NCI-H1092 (cell line): ENCODE measurements at regions not wholly inside any gene's neighbourhood (a gene's known extent, or its start where the extent isn't known, plus 50 kb on each side); places are given as distances from the start of the nearest gene placed in this dataset.

Source experiments
- DNase-seq: peaks from one replicate; lab custom pipeline; 2025; lab: John Stamatoyannopoulos, UW

- no peak for DNase-seq
Measured at GRCh38 chr5:166507810-166508425, 1783.5 kb upstream of the WWC1 start.

GRCh38 chr5:166509085-166509484 lies 1782.4 kb upstream of the WWC1 start:
- no peak for DNase-seq

GRCh38 chr5:166517976-166518375 lies 1773.5 kb upstream of the WWC1 start:
- DNase-seq, result no peak

- no peak for DNase-seq
Measured at GRCh38 chr5:166523206-166523605, 1768.2 kb upstream of the WWC1 start.

DNA sequence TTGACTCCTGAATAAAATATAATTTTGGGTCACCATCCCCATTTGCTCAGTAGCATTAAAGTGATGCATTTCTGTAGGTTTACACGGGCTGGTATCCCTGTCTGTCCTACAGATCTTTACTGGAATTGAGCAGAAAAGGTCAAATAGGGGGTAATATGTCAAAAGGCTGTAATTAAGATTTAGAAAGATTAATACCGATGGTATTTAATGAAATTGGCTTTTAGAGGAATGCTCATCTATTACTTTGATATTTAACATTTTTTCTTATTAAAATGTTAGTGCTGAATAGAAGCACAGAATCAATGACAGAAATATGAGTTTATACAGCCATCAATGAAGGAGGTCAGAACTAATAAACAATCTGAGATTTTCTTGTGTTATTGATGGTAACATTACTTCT lies 1762.2 kb upstream of the WWC1 start:
- no peak for DNase-seq

- no peak for DNase-seq
Measured at GRCh38 chr5:166532456-166533220, 1758.8 kb upstream of the WWC1 start.

- no peak for DNase-seq
Measured at GRCh38 chr5:166535641-166536040, 1755.8 kb upstream of the WWC1 start.

DNA sequence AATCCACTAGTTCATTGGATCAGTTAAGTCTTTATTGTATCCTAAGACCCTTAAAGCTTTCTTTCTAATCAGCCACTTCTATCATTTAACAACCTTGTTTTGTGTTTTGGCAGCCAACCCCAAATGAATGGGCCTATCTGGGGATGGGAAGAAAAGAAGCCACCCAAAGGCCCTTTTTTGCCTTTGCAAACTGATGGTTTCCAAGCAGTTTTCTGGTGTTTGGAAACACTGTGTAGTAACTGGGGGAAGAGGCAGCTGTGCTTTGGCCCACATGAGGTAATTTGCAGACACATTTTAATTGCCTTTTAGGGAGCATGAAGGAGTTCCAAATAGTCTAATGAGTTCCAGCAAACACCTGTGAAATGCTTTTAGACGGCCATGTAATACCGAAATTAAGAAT lies 1751.3 kb upstream of the WWC1 start:
- DNase-seq, result no peak

- no peak for DNase-seq
Measured at GRCh38 chr5:166551384-166551783, 1740.1 kb upstream of the WWC1 start.

DNA sequence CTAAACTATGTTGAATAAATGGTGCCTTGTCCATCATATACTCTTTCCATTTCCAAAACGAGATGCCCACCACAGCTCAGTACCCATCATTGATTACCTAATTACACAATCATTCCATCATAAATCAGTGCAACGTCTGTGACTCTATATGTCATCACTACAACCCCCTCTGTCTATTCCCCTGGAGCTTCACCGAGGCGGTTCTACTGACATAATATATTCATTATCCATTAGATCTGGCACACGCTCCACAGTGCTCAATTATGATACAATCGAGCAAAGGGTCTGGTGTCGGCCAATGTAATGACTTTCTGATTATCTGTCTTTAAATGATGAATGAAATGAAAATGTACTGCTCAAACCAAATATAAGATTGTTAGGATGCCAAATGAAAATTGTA lies 1737.7 kb upstream of the WWC1 start:
- no peak for DNase-seq

GRCh38 chr5:166561759-166562158 lies 1729.7 kb upstream of the WWC1 start:
- no peak for DNase-seq

DNA sequence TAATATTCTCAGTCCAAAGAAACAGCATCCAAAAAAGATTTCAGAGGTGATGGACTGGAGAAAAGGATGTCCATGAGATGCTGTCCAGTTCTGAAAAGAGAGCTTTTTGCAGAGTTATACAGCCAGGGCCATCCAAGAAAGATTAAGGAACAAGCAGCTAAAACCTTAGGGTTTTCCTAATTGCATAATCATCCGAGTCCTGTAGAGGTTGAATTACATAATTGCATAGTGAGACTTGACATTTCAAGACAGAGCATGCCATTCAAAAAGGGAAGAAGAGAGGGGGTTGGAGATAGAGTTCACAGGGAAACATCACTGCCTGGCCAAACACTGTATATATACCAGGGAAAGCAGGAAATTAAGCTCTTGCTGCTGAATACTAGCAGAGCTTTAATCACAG lies 1729.2 kb upstream of the WWC1 start:
- no peak for DNase-seq

DNA sequence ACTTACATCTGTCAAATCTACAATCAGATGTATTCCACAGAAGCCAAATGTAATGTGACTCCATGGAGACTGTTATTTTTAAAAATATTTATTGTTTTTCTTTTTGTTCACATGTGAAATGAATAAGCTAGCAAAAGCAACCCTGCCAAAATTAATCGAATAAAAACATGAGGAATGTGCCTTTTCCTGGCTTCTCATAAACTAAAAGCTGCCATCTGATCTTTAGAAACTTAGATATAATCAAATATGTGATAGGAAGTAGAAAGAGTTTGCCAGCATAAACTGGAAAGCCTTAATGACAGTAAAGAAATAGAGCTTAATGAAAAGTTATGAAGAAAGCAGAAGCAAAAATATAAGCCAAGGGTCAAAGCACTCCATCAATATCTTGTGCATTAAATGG lies 1724.7 kb upstream of the WWC1 start:
- no peak for DNase-seq

DNA sequence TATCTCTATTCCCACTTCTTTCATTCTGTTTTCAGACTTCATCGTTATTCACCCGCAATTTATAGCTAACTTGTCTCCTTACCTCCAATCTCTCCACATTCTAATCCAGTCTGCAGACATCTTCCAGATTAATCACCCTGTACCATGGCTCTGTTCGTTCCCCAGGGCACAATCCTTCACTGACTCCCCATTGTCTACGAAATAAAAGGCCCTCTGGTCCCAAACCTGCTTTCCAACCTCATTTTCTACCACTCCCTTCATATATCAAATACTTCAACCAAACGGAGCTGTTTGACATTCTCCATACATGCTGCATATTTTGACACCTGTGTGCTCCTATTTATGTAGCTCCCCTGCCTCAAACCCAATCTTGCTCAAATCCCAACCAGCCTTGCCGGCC lies 1720.6 kb upstream of the WWC1 start:
- DNase-seq, result no peak

DNA sequence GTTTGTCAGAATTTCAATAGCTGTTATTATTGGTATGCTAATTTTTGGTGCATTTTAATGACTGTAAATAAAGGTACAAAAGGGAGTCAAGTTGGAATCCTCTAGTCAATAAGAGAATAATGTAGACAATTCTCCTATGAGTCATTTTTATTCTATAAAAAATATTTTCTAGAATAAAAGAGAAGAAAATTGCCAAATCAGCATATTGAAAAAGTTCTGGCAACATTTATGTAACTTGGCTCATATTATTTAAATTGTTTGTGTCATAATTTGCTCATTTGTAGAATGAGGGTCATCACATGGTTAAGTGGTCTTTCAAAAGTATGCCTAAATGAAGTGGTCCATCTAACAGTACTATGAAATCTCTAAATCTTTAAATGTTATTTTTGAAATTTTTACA lies 1719.8 kb upstream of the WWC1 start:
- no peak for DNase-seq

GRCh38 chr5:166576323-166576722 lies 1715.1 kb upstream of the WWC1 start:
- no peak for DNase-seq

DNA sequence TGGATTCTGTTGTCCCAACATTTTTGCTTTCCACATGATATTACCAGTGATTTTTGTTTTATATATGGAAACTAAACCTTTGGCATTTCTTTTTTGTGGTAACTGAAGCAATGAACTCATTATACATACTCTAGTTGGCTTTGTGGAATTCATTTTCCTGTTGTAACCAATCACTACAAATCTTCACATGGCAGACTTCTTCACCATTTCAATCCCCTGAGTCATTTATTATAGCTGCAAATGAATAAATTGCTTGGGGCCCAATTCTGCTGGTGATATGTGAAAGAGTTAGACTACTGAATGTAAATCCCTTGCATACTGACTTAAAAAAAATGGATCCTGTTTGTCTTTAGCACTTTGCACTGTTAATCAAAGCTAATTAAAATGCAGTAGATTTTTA lies 1709.6 kb upstream of the WWC1 start:
- no peak for DNase-seq

- no peak for DNase-seq
Measured at GRCh38 chr5:166582416-166582815, 1709.0 kb upstream of the WWC1 start.

- DNase-seq, result no peak
Measured at GRCh38 chr5:166594567-166594966, 1696.9 kb upstream of the WWC1 start.

GRCh38 chr5:166595274-166595951 lies 1696.0 kb upstream of the WWC1 start:
- DNase-seq, result no peak

GRCh38 chr5:166596043-166596442 lies 1695.4 kb upstream of the WWC1 start:
- no peak for DNase-seq

- no peak for DNase-seq
Measured at GRCh38 chr5:166602271-166602670, 1689.2 kb upstream of the WWC1 start.

GRCh38 chr5:166617507-166617906 lies 1673.9 kb upstream of the WWC1 start:
- no peak for DNase-seq
